Cerebellar nuclear complex (tissue), 1 donor: ENCODE measurements at regions not wholly inside any gene's neighbourhood (a gene's known extent, or its start where the extent isn't known, plus 50 kb on each side); places are given as distances from the start of the nearest gene placed in this dataset.

Experiments
- DNase-seq, 2 experiments: peaks; one replicate each; lab custom pipeline; 2025; lab: John Stamatoyannopoulos, UW

GRCh38 chr7:124692425-124692824 is 73.2 kb downstream of the GPR37 start:
- DNase-seq = no peak

DNA sequence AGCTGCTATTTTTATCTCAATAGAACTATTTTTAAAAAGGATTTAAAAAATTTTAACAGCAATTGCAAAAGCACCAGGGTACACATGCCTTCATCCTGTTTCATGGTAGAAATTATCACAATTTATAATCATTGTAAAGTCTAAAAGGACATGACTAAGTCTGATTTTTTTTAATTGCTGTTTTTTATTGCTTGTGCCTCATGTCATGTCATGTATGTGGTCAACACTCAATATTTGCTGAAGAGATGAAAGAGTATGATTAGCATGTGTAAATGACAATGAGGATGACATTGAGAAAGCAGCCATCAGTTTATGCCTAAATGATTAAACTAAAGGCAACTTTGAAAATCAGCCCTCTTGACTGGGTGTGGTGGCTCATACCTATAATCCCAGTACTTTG is 74.8 kb downstream of the GPR37 start:
- no peak for DNase-seq

GRCh38 chr7:124689931-124690330 is 75.7 kb downstream of the GPR37 start:
- no peak for DNase-seq

- no peak for DNase-seq
Measured at GRCh38 chr7:124689523-124689922, 76.1 kb downstream of the GPR37 start.

DNA sequence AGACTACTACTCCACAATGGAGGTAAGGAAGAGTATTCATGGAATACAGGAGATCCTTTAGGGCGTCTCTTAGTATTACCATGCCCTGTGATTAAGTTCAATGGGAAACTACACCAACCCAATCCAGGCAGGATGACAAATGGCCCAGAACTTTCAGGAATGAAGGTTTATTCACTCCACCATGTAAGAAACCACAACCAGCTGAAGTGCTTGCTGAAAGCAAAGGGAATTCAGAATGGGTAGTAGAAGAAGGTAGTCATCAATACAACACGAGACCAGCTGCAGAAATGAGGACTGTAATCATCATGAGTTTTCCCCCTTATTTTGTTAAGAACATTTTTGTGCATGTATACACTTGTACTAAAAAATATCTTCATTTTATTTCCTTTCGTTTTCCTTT is 76.6 kb downstream of the GPR37 start:
- DNase-seq = no peak

DNA sequence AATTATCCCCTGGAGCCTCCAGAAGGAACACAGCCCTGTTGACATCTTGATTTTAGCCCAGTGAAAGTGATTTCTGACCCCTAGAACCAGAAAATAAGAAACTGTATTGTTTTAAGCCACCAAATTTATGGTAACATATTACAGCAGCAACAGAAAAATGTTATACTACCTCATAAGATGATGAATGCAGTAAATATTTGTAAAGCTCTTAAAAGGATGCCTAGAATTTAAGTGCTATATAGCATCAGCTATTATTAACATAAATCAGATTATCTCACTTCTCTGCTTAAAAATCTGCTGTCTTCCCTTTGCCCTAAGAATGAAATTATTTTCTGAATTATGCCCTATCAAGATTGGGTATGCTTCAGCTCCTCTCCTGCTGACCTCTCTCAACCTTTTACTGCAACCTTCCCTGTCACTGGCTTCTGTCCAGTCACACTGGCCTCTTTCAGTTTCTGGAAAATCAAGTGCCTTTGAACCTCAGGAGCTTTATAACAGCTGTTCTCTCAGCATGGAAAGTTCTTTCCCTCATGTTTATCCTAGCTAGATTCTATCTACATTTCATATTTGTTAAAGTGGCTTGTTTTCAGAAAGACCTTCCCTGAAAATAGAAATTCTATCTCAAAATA is 78.9 kb downstream of the GPR37 start:
- DNase-seq = no peak

DNA sequence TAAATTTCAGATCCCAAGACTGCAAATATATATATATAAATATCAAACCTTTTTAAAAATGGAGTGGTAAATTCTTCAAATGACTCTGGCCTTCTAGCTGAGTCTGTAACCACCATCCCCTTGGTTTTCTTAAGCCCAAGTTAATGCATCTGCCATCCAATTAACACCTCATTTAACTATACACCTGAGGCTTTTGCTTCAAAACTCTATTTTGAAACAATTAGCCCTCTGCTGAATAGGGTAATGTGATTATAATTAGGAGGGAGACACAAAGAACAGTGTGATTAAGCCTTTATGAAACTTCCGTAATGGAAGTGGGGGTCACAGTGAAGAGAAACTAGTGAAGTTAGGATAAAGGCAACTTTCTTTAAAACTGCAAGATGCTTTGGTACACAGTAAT is 83.6 kb downstream of the GPR37 start:
- no peak for DNase-seq

DNA sequence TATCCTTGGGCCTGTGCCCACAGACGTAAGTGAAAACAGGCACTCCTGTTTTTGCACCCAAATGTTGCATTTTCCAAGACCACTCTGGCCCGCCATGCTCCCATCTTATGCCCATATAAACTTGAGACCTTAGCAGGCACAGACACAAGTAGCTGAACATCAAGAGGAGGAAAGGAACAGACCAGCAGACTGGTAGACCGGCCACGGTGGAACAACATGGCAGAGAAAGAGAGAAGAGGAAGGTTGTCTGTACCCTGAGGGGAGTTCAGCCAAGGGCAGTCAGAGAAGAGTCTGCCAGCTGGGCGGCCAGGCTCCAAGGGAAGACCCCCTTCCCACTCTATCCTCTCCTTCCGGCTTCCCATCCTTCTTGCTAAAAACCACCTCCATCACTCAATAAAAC is 85.3 kb downstream of the GPR37 start:
- DNase-seq = no peak

- no peak for DNase-seq
Measured at GRCh38 chr7:124679586-124680225, 85.9 kb downstream of the GPR37 start.

DNA sequence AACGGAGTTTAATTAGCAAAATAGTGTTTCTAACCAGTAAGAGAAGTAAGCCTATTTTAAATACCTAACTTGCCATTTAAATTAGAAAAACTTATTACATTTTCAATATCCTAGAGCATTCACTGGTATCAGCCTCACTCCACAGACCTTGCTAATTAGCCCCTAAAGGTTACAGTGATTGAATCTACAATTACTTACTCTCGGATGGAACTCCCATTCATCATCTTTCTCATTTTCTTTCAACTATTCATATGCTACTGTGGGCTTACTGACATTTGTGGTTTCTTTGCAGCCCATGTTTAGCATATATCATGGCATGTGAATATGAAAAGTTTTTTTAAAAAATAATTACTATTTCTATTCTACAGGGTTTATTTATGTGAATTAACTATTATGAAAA is 86.4 kb downstream of the GPR37 start:
- DNase-seq = no peak

DNA sequence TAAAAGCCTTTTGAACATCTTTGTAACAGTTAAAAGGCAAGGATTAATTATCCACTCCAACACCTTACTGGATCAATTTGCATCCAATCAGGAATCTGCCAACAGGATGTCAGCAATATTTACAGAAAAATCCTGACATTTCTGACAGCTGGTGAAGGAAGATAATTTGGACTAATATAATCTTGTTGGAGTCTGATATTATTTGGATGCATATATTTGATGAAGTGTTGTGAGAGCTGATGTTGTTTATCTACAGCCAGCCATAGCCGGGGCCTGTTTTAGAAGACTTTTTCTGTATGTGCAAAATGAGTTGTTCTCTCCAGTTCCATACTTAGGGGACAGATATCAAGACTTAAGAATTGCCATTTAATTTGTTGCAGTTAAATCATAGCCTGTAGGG is 91.1 kb downstream of the GPR37 start:
- DNase-seq = no peak

- DNase-seq = no peak
Measured at GRCh38 chr7:124672011-124672410, 93.6 kb downstream of the GPR37 start.

DNA sequence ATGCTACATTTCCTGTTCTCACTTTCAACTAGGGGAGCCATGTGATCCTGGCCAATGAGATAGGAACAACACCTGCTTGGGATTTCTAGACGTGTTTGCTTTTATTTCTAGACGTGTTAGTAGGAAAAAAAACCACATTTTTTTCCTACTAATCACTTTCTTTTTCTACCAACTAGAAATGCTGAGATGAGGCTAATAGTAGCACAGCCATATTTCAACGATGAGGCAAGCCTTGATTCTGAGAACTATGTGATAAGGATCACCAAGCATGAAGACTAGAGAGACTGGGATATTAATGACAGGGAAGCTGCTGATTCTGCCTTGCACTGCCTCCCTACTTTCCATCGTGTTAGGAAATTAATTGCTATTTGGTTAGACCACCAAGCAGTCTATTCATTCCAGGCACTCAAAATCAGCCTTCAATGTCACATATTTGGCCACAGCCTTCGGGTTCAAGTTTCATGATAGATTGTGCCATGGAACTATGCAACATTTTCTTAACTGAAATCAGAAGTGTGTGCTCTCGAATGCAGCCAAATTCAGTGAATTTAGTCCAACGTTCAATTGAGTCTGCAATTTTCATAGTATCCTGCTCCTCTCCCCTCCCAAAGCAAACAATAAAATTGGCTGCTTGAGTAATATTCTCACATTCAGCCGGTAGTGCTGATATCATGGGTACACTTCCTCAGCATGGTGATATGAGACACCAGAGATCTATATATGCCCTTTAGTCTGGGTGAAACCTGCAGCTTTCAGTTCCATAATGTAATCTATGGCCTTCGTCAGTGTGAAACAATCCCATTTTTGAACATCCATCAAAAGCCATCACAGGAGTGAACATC is 98.1 kb downstream of the GPR37 start:
- no peak for DNase-seq

GRCh38 chr7:124662937-124663336 is 102.7 kb downstream of the GPR37 start:
- no peak for DNase-seq

GRCh38 chr7:124662372-124662771 is 103.2 kb downstream of the GPR37 start:
- DNase-seq = no peak

- DNase-seq = no peak
Measured at GRCh38 chr7:124655990-124656389, 109.6 kb downstream of the GPR37 start.

- DNase-seq = no peak
Measured at GRCh38 chr7:124652237-124652636, 113.4 kb downstream of the GPR37 start.

DNA sequence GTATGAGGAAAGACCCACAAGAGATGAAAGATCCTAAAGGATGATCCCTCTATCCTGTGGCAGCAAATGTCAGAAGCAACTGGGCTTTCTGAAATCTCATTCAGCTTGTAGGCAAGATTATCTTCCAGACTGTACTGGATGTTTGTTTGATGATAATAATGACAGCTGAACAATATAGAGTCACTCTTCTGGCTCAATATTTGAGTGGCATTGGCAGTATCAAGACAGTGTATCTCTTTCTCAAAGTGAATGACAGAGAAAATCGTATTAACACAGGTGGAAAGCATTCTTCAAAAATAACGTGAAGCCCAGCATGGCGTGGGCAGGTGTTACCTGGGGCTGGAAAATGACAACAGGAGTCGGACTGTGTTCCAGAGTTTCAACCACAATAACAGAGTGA is 114.5 kb downstream of the GPR37 start:
- DNase-seq = no peak

- DNase-seq = no peak
Measured at GRCh38 chr7:124649397-124650014, 116.1 kb downstream of the GPR37 start.

- no peak for DNase-seq
Measured at GRCh38 chr7:124647630-124648306, 117.8 kb downstream of the GPR37 start.

GRCh38 chr7:124645704-124646103 is 119.9 kb downstream of the GPR37 start:
- DNase-seq = no peak

DNA sequence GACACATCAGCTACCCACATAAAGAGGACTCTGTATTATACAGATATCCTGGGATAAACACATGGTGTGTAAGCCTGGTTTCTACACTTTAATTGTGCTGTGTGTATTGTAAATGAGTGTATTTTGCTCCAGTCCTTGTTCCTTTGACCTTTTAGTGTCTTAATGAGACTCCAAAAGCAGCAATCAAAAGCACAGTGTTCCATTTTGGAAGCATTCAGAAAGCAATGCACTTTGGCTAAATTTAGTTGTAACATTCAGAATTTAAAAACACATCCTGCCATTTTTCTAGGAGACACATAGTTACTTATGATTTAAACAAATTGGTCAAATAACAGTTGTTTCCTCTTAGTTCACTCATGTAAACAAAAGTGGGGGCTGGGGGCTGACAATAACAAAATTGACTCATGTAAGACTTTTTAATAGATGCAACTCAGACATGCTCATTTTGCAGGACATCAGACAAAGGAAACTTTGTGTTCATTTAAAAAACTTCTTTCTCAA is 122.2 kb downstream of the GPR37 start:
- DNase-seq = no peak
